Neutrophil (primary cell): ENCODE measurements at regions not wholly inside any gene's neighbourhood (a gene's known extent, or its start where the extent isn't known, plus 50 kb on each side); places are given as distances from the start of the nearest gene placed in this dataset.
"Not testable (repeated sequence)": the region's sequence is repeated elsewhere in the genome, so short reads cannot be mapped to it uniquely, and the experiment has no call there.

Experiments
- H3K27ac ChIP-seq: fragments of 200-600 bp; sonication (generic); 2 replicates; pipeline ENCODE4 v1.5.1; 2016; ENCODE audit warnings: mild to moderate bottlenecking, moderate library complexity
- H3K27me3 ChIP-seq: fragments of 200-600 bp; sonication (generic); 2 replicates; pipeline ENCODE4 v1.6.0; 2016; ENCODE audit warnings: mild to moderate bottlenecking
- H3K36me3 ChIP-seq: fragments of 200-600 bp; sonication (generic); 2 replicates; pipeline ENCODE4 v1.5.1; 2017
- H3K4me1 ChIP-seq, 2 experiments: fragments of 200-600 bp in 1 of 2; sonication (generic) in 1 of 2; 1 replicate in 1 of 2; 2 replicates in 1 of 2; pipeline versions ENCODE4 v1.5.1 to v1.6.1; 2013 to 2016; ENCODE audit warnings: low read depth in 1 of 2, low read length in 1 of 2, mild to moderate bottlenecking in 1 of 2, moderate library complexity in 1 of 2; ENCODE audit not compliant: control insufficient read depth in 1 of 2, insufficient read depth in 1 of 2
- H3K4me3 ChIP-seq, 2 experiments: fragments of 200-600 bp in 1 of 2; sonication (generic) in 1 of 2; 1 replicate in 1 of 2; 2 replicates in 1 of 2; pipeline ENCODE4 v1.5.1; 2013 to 2016; ENCODE audit warnings: low read depth in 1 of 2, low read length in 1 of 2, mild to moderate bottlenecking in 1 of 2, moderate library complexity in 1 of 2
- H3K9me3 ChIP-seq: fragments of 200-600 bp; sonication (generic); 2 replicates; pipeline ENCODE4 v1.5.1; 2016
- CTCF ChIP-seq: fragments of 200-600 bp; sonication (generic); IDR thresholded peaks from 2 replicates; pipeline ENCODE4 v1.5.1; 2016; ENCODE audit warnings: antibody characterized with exemption

GRCh38 chr16:75948441-75948840 lies 222.2 kb upstream of the CPHXL start:
- no peaks in the 10 kb centered on the region for H3K36me3 ChIP-seq
- no peak overlapping the region for H3K4me3 ChIP-seq
- no peak for TF ChIP-seq CTCF

GRCh38 chr16:75948886-75949285 lies 222.6 kb upstream of the CPHXL start:
- no peak for TF ChIP-seq CTCF
- Histone ChIP-seq H3K4me1 (no peaks in the 10 kb centered on the region), H3K9me3 (no peaks in the 10 kb centered on the region), H3K4me3 (no peak overlapping the region), H3K36me3 (no peaks in the 10 kb centered on the region), H3K27me3 (no peaks in the 10 kb centered on the region), H3K27ac (no peak overlapping the region)

More at GRCh38 chr16:75948441-75948840, 222.2 kb upstream of the CPHXL start:
- H3K27me3 ChIP-seq = no peaks in the 10 kb centered on the region
- no peak overlapping the region for H3K27ac ChIP-seq
- H3K9me3 ChIP-seq = no peaks in the 10 kb centered on the region
- no peaks in the 10 kb centered on the region for H3K4me1 ChIP-seq

- Histone ChIP-seq H3K36me3 (no peaks in the 10 kb centered on the region), H3K27me3 (no peaks in the 10 kb centered on the region), H3K4me1 (no peaks in the 10 kb centered on the region), H3K9me3 (no peaks in the 10 kb centered on the region), H3K27ac (no peak overlapping the region), H3K4me3 (no peak overlapping the region)
- TF ChIP-seq CTCF = no peak
Observed at GRCh38 chr16:75952124-75952523, 225.8 kb upstream of the CPHXL start.

- Histone ChIP-seq H3K27me3 (no peaks in the 10 kb centered on the region), H3K36me3 (no peaks in the 10 kb centered on the region), H3K9me3 (no peaks in the 10 kb centered on the region), H3K4me3 (no peak overlapping the region), H3K27ac (no peak overlapping the region), H3K4me1 (no peaks in the 10 kb centered on the region)
- TF ChIP-seq CTCF = no peak
Observed at GRCh38 chr16:75957870-75958269, 231.6 kb upstream of the CPHXL start.

GRCh38 chr16:75965504-75966374 lies 239.4 kb upstream of the CPHXL start:
- no peaks in the 10 kb centered on the region for H3K27me3 ChIP-seq
- TF ChIP-seq CTCF = no peak

GRCh38 chr16:75969120-75969519 lies 242.8 kb upstream of the CPHXL start:
- H3K4me1 ChIP-seq, H3K27me3 ChIP-seq, H3K9me3 ChIP-seq, H3K4me3 ChIP-seq, H3K27ac ChIP-seq, H3K36me3 ChIP-seq: not testable (repeated sequence)

More at GRCh38 chr16:75965504-75966374, 239.4 kb upstream of the CPHXL start:
- Histone ChIP-seq H3K9me3 (no peaks in the 10 kb centered on the region), H3K4me1 (no peaks in the 10 kb centered on the region), H3K4me3 (no peak overlapping the region), H3K36me3 (no peaks in the 10 kb centered on the region), H3K27ac (no peak overlapping the region)
